Stimulated activated CD4-positive, alpha-beta T cell treated with anti-CD3 and anti-CD28 coated beads, Interleukin-15, amount 100 ng/mL, for 48 hours (primary cell): ENCODE measurements at regions not wholly inside any gene's neighbourhood (a gene's known extent, or its start where the extent isn't known, plus 50 kb on each side); places are given as distances from the start of the nearest gene placed in this dataset.
A peak's percentile ranks its signal among the peaks of the same experiment; 100 is the strongest.

ENCODE experiments used
- DNase-seq, 2 donors: peaks; one replicate each; pipeline ENCODE4 v3.0.0-alpha.2; 2020; ENCODE audit warnings: low read depth in 2 of 2

GRCh38 chr15:31975830-31976229 lies 54.5 kb upstream of the CHRNA7 start:
- DNase-seq, result no peak

GRCh38 chr15:31977138-31977537 lies 53.2 kb upstream of the CHRNA7 start:
- no peak for DNase-seq

DNA sequence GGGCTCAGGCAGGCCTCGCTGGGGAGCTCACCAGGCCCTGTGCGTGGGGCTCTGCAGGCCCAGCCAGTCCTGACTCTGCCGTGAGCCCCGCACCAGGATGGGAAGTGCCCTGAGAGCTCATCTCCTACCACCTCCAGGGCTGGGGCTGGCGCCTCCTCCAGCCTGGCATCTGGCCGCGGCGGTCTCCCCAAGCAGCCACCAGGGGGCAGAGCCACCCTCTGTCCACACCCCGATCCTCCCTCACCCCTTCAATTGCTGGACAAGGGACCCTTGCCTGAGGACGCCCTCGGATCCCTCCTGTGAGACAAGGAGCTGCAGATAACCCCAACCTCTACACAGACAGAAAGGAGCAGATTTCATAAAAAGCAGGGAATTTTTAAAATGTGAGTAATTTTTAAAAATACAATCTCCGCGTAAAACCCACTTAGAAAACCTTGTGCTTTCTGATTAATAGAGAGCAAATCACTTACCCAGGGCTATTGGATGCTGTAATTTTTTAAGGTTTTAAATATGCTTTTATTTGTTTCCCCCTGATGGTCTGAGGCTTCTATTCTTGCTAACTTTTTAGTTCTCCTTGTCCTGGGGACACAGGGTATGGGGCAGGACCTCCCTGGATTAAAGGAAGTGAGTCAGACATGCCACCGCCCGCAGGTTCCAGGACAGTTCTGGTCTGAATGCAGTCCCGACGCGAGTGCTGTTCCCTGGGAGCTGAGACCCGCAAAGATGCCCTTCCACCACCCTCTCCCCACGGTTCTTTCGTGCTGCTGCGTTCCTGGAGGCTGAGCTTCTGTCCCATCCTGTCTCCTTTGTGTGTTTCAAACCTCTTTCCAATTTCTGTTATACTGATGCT lies 52.3 kb upstream of the CHRNA7 start:
- DNase-seq, result peak; percentile 22 to 41
